HUES48 (cell line): ENCODE measurements at regions not wholly inside any gene's neighbourhood (a gene's known extent, or its start where the extent isn't known, plus 50 kb on each side); places are given as distances from the start of the nearest gene placed in this dataset.

Source experiments
- H3K27ac ChIP-seq: one replicate; pipeline ENCODE4 v1.7.0; 2013; ENCODE audit warnings: low read depth, low read length, inconsistent platforms
- H3K27me3 ChIP-seq: 2 replicates; pipeline ENCODE4 v1.6.1; 2013; ENCODE audit warnings: mild to moderate bottlenecking, low read length; ENCODE audit not compliant: control insufficient read depth, insufficient read depth
- H3K36me3 ChIP-seq: 2 replicates; pipeline ENCODE4 v1.6.1; 2013; ENCODE audit warnings: low read length; ENCODE audit not compliant: control insufficient read depth, insufficient read depth
- H3K4me1 ChIP-seq: 2 replicates; pipeline ENCODE4 v1.6.1; 2013; ENCODE audit warnings: mild to moderate bottlenecking, low read length; ENCODE audit not compliant: control insufficient read depth, insufficient read depth
- H3K4me3 ChIP-seq: 2 replicates; pipeline ENCODE4 v1.5.1; 2013; ENCODE audit warnings: mild to moderate bottlenecking, low read depth, low read length
- H3K9ac ChIP-seq: 2 replicates; pipeline ENCODE4 v1.6.1; 2013; ENCODE audit warnings: mild to moderate bottlenecking, low read depth, low read length, moderate library complexity
- H3K9me3 ChIP-seq: 2 replicates; pipeline ENCODE4 v1.6.1; 2013; ENCODE audit warnings: low read length; ENCODE audit not compliant: control insufficient read depth, insufficient read depth

GRCh38 chrX:27404366-27404765 lies 58.8 kb downstream of the PPP4R3C start:
- no peak overlapping the region for H3K9ac ChIP-seq
- H3K27me3 ChIP-seq = no peaks in the 10 kb centered on the region
- no peaks in the 10 kb centered on the region for H3K36me3 ChIP-seq
- H3K27ac ChIP-seq = no peak overlapping the region
- H3K9me3 ChIP-seq = peaks cover 21% of the 10 kb centered on the region
- no peak overlapping the region for H3K4me3 ChIP-seq
- H3K4me1 ChIP-seq = no peaks in the 10 kb centered on the region

DNA sequence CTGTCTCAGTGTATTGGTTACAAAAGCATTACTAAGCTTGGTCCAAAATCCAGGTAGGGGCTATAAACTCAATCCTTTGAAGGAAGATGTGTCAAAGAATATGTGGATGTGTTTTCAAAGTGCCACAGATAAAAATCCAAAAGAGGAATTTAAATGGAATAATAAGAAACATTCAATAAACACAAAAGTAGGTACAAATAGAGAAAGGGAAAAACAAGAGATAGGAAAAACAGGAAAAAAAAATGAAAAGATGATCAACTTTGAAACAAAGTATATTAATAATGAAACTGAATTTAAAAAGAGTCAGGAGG lies 64.0 kb downstream of the PPP4R3C start:
- Histone ChIP-seq H3K36me3 (no peaks in the 10 kb centered on the region), H3K9ac (no peak overlapping the region), H3K4me1 (no peaks in the 10 kb centered on the region), H3K27me3 (no peaks in the 10 kb centered on the region), H3K4me3 (no peak overlapping the region), H3K27ac (no peak overlapping the region), H3K9me3 (peaks cover 20% of the 10 kb centered on the region)

- no peaks in the 10 kb centered on the region for H3K27me3 ChIP-seq
- H3K36me3 ChIP-seq = no peaks in the 10 kb centered on the region
- no peaks in the 10 kb centered on the region for H3K4me1 ChIP-seq
- H3K4me3 ChIP-seq = no peak overlapping the region
- no peak overlapping the region for H3K27ac ChIP-seq
- H3K9ac ChIP-seq = no peak overlapping the region
- H3K9me3 ChIP-seq = peaks cover 4% of the 10 kb centered on the region
Measured at GRCh38 chrX:27391623-27392022, 71.5 kb downstream of the PPP4R3C start.

GRCh38 chrX:27381419-27381818 lies 81.7 kb downstream of the PPP4R3C start:
- Histone ChIP-seq H3K27ac (no peak overlapping the region), H3K9me3 (peaks cover 32% of the 10 kb centered on the region), H3K4me1 (no peaks in the 10 kb centered on the region), H3K36me3 (no peaks in the 10 kb centered on the region), H3K9ac (no peak overlapping the region), H3K4me3 (no peak overlapping the region), H3K27me3 (no peaks in the 10 kb centered on the region)

DNA sequence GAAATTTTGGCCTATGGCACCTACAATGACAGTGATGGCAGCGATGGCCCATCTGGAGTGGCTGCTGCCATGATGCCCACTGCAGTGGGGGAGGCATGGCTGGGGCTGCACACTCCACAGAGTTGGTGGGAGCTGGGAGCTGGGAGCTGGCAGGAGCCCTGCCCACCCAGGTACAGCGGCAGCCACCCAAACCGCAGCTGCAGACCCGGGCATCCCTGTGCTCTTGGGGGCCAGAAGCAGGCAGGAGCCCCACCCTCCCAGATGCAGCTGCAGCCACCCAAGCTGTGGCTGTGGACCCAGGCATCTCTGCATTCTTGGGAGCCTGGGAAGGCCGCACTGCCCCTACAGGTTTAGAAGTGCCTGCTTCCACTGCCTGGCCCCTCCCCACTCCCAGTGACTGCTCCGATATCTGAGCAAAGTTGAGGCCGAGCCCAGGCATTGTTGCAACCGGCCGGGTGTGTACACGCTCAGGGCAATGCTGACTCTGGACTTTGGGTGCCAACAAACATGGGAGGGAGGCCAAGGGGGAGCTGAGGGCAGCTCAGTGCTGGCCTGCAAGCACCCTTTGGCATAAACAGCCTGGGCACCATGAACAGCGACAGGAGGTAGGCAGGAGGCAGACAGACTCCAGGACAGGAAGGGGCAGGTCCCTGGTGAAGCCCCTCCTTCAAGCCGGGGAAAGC lies 82.8 kb downstream of the PPP4R3C start:
- H3K4me3 ChIP-seq = no peak overlapping the region
- no peak overlapping the region for H3K27ac ChIP-seq
- H3K27me3 ChIP-seq = no peaks in the 10 kb centered on the region
- no peak overlapping the region for H3K9ac ChIP-seq
- peaks cover 35% of the 10 kb centered on the region for H3K9me3 ChIP-seq
- H3K4me1 ChIP-seq = no peaks in the 10 kb centered on the region
- no peaks in the 10 kb centered on the region for H3K36me3 ChIP-seq

- H3K36me3 ChIP-seq = no peaks in the 10 kb centered on the region
- no peaks in the 10 kb centered on the region for H3K27me3 ChIP-seq
- H3K9me3 ChIP-seq = peaks cover 27% of the 10 kb centered on the region
- no peak overlapping the region for H3K9ac ChIP-seq
- no peak overlapping the region for H3K27ac ChIP-seq
- H3K4me3 ChIP-seq = no peak overlapping the region
- no peaks in the 10 kb centered on the region for H3K4me1 ChIP-seq
Measured at GRCh38 chrX:27354021-27354420, 109.1 kb downstream of the PPP4R3C start.

- H3K27ac ChIP-seq = no peak overlapping the region
- H3K36me3 ChIP-seq = no peaks in the 10 kb centered on the region
- no peaks in the 10 kb centered on the region for H3K4me1 ChIP-seq
- no peak overlapping the region for H3K9ac ChIP-seq
- no peaks in the 10 kb centered on the region for H3K27me3 ChIP-seq
- H3K4me3 ChIP-seq = no peak overlapping the region
- H3K9me3 ChIP-seq = peaks cover 14% of the 10 kb centered on the region
Measured at GRCh38 chrX:27350476-27350875, 112.7 kb downstream of the PPP4R3C start.

- Histone ChIP-seq H3K27me3 (no peaks in the 10 kb centered on the region), H3K27ac (no peak overlapping the region), H3K4me1 (no peaks in the 10 kb centered on the region), H3K4me3 (no peak overlapping the region), H3K9me3 (peaks cover 13% of the 10 kb centered on the region), H3K9ac (no peak overlapping the region), H3K36me3 (no peaks in the 10 kb centered on the region)
Measured at GRCh38 chrX:27336466-27337091, 126.6 kb downstream of the PPP4R3C start.

- H3K9ac ChIP-seq = no peak overlapping the region
- no peaks in the 10 kb centered on the region for H3K27me3 ChIP-seq
- no peaks in the 10 kb centered on the region for H3K36me3 ChIP-seq
- H3K4me3 ChIP-seq = no peak overlapping the region
- H3K4me1 ChIP-seq = no peaks in the 10 kb centered on the region
- H3K27ac ChIP-seq = no peak overlapping the region
- peaks cover 22% of the 10 kb centered on the region; the same call in 1 of the 2 replicates for H3K9me3 ChIP-seq
Measured at GRCh38 chrX:27321632-27322031, 141.5 kb downstream of the PPP4R3C start.

- H3K36me3 ChIP-seq = no peaks in the 10 kb centered on the region
- no peak overlapping the region for H3K4me3 ChIP-seq
- peaks cover 25% of the 10 kb centered on the region for H3K9me3 ChIP-seq
- no peak overlapping the region for H3K27ac ChIP-seq
- no peaks in the 10 kb centered on the region for H3K4me1 ChIP-seq
- H3K9ac ChIP-seq = no peak overlapping the region
- H3K27me3 ChIP-seq = no peaks in the 10 kb centered on the region
Measured at GRCh38 chrX:27309406-27309805, 153.7 kb downstream of the PPP4R3C start.

DNA sequence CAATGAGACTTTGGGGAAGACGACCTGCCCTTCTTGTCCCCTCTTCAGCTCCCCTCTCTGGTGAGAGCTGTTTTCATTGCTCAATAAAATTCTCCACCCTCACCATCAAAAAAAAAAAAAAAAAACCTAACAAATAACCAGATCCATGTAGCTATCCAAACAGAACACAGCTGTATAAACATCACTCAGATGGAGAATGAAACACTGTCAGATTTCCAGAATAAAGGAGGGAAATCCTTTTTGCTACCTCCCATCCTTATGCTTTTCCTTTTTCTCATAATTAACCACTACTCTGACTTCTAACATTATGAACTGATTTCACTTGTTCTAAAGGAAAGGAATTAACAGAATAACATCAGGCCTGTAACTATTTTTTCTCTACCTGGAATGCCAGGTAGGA lies 155.6 kb downstream of the PPP4R3C start:
- Histone ChIP-seq H3K4me3 (no peak overlapping the region), H3K27me3 (no peaks in the 10 kb centered on the region), H3K4me1 (no peaks in the 10 kb centered on the region), H3K9me3 (peaks cover 22% of the 10 kb centered on the region), H3K36me3 (no peaks in the 10 kb centered on the region), H3K9ac (no peak overlapping the region), H3K27ac (no peak overlapping the region)
